ENCODE measurements at regions not wholly inside any gene's neighbourhood (a gene's known extent, or its start where the extent isn't known, plus 50 kb on each side); places are given as distances from the start of the nearest gene placed in this dataset.

GRCh38 chr3:806006-806405, 286.8 kb upstream of the CNTN6 start:
- Histone ChIP-seq H3K9me3 (no peaks in the 10 kb centered on the region), H3K27me3 (no peaks in the 10 kb centered on the region), H3K27ac (no peak overlapping the region), H3K4me3 (no peak overlapping the region), H3K4me1 (no peaks in the 10 kb centered on the region), H3K36me3 (no peaks in the 10 kb centered on the region)
- TF ChIP-seq POLR2A (IDR thresholded peaks at IDR 0.05) (no peak), CTCF (IDR thresholded peaks at IDR 0.05) (no peak)
- DNase-seq = no peak

GRCh38 chr3:816605-817004, 276.2 kb upstream of the CNTN6 start:
- DNase-seq = no peak
- Histone ChIP-seq H3K4me3 (no peak overlapping the region), H3K4me1 (no peaks in the 10 kb centered on the region), H3K27me3 (no peaks in the 10 kb centered on the region), H3K36me3 (no peaks in the 10 kb centered on the region), H3K9me3 (peaks cover 0 to 3% (median 0%) of the 10 kb centered on the region in 4 donors), H3K27ac (no peak overlapping the region)
- no peak for TF ChIP-seq CTCF (IDR thresholded peaks at IDR 0.05)
- no peak for TF ChIP-seq POLR2A (IDR thresholded peaks at IDR 0.05)

GRCh38 chr3:834679-835078, 258.1 kb upstream of the CNTN6 start:
- H3K36me3 ChIP-seq = no peaks in the 10 kb centered on the region
- H3K4me3 ChIP-seq = no peak overlapping the region
- H3K27ac ChIP-seq = no peak overlapping the region
- DNase-seq = no peak
- H3K9me3 ChIP-seq = no peaks in the 10 kb centered on the region
- no peaks in the 10 kb centered on the region for H3K27me3 ChIP-seq
- H3K4me1 ChIP-seq = no peaks in the 10 kb centered on the region
- TF ChIP-seq POLR2A (IDR thresholded peaks at IDR 0.05) = no peak

GRCh38 chr3:835096-835495, 257.7 kb upstream of the CNTN6 start:
- Histone ChIP-seq H3K36me3 (no peaks in the 10 kb centered on the region), H3K9me3 (no peaks in the 10 kb centered on the region), H3K27ac (no peak overlapping the region), H3K4me3 (no peak overlapping the region), H3K27me3 (no peaks in the 10 kb centered on the region), H3K4me1 (no peaks in the 10 kb centered on the region)
- DNase-seq = no peak
- TF ChIP-seq CTCF (IDR thresholded peaks at IDR 0.05) = no peak
- TF ChIP-seq POLR2A (IDR thresholded peaks at IDR 0.05) = no peak

DNA sequence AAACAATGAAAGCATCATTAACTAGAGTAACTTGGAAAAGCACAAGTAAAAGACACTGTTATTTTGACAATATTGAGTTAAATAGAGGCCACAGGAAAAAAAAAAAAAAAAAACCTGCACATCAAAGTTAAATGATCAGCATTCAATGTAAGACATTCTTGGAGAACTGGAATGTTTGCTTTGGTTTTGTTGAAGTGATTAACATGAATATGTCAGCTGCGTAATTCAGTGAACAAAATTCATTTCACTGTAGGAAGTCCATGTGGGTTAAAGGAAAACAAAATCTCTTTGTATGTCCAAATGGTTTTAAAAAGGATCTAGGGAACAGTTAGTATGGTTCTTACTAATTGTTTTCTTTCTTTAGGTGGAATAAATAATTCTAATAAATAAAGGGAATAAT, 252.8 kb upstream of the CNTN6 start:
- no peak overlapping the region for H3K27ac ChIP-seq
- no peak for DNase-seq

DNA sequence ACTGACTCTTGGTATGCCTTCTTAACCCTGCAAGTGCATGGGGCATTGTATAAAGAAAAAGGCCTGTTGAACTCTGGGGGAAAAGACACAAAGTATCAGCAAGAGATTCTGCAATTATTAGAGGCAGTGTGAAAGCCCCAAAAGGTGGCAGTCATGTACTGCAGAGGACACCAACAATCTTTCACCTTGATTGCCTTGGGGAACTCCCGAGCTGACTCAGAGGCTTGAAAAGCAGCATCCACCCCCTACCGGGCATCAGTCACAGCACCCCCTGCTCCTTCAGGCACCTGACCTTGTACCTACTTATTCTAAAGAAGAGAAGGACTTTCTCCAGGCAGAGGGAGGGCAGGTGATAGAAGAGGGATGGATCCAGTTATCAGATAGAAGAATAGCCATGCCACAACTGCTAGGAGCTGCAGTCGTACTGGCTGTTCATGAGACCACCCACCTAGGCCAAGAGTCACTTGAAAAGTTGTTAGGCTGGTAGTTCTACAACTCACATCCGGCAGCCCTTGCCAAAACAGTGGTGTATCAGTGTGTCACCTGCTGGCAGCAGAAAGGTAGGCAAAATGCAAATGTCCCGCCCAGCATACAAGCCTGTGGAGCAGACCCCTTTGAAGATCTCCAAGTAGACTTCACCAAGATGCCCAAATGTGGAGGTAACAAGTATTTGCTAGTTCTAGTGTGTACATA, 241.6 kb upstream of the CNTN6 start:
- Histone ChIP-seq H3K27me3 (no peaks in the 10 kb centered on the region), H3K36me3 (no peaks in the 10 kb centered on the region), H3K9me3 (no peaks in the 10 kb centered on the region), H3K4me1 (no peaks in the 10 kb centered on the region), H3K27ac (no peak overlapping the region), H3K4me3 (no peak overlapping the region)
- DNase-seq = no peak
- TF ChIP-seq POLR2A (IDR thresholded peaks at IDR 0.05) = no peak

More for the DNA sequence above, 252.8 kb upstream of the CNTN6 start:
- no peak overlapping the region for H3K4me3 ChIP-seq
- no peaks in the 10 kb centered on the region for H3K27me3 ChIP-seq
- H3K4me1 ChIP-seq = no peaks in the 10 kb centered on the region
- TF ChIP-seq POLR2A (IDR thresholded peaks at IDR 0.05) = no peak
- TF ChIP-seq CTCF (IDR thresholded peaks at IDR 0.05) = no peak
- H3K36me3 ChIP-seq = no peaks in the 10 kb centered on the region
- H3K9me3 ChIP-seq = no peaks in the 10 kb centered on the region

DNA sequence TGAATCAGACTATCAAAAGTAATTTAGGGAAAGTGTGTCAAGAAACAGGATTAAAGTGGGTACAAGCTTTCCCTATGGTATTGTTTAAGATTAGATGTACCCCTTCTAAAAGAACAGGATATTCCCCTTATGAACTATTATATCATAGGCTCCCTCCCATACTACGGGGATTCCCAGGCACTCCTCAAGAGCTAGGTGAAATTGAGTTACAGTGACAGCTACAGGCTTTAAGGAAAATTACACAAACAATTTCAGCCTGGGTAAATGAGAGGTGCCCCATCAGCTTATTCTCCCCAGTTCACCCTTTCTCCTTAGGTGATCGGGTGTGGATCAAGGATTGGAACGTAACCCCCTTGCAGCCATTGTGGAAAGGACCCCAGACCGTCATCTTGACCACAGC, 240.8 kb upstream of the CNTN6 start:
- DNase-seq = no peak
- H3K4me1 ChIP-seq = no peaks in the 10 kb centered on the region
- H3K27ac ChIP-seq = no peak overlapping the region
- TF ChIP-seq CTCF (IDR thresholded peaks at IDR 0.05) (no peak), POLR2A (IDR thresholded peaks at IDR 0.05) (no peak)
- H3K4me3 ChIP-seq = no peak overlapping the region
- H3K36me3 ChIP-seq = no peaks in the 10 kb centered on the region
- H3K9me3 ChIP-seq = no peaks in the 10 kb centered on the region
- H3K27me3 ChIP-seq = no peaks in the 10 kb centered on the region
